Astrocyte of the hippocampus (primary cell): ENCODE measurements at regions not wholly inside any gene's neighbourhood (a gene's known extent, or its start where the extent isn't known, plus 50 kb on each side); places are given as distances from the start of the nearest gene placed in this dataset.

ENCODE experiments used
- DNase-seq: peaks from one replicate; pipeline ENCODE4 v3.0.0; 2011; ENCODE audit warnings: low read depth, low spot score

DNA sequence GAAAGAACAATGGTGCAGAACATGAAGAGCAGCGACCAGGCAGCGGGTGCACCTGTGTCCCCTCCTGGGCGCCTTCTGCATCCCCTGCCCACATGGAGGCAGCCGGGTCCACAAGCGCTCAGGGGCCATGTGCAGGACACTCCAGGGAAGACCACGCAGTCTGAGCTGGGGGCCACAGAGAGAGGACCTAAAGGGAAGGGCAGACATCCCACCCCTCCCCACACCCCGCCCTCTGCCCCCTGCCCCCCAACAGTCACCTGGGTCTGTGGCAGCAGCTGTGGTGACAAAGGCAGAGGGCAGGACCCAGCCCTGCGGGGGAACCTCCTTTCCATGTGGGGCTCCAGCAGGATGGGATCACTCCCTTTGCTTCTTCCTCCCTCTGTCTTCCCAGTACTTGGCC lies 805.7 kb downstream of the CDH9 start:
- DNase-seq = no peak

GRCh38 chr5:26231316-26231715 lies 807.1 kb downstream of the CDH9 start:
- no peak for DNase-seq

DNA sequence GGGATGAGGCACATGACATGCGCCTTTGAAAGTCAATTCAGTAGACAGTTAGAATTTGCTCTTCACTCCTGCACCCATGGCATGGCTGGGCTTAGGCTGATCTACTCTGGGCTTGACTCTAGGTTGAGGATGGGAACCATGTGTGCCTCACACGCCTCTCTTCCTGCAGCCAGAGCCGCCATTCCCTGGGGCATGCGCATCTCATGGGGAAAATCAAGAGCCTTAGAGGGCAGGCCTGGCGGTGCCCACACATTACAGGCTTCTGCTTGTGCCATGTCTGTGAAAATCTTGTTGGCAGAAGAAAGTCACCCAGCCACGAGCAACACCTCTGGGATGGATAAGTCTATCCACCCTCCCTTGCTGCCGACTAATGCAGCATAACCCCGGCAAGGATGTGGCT lies 808.5 kb downstream of the CDH9 start:
- DNase-seq = no peak

DNA sequence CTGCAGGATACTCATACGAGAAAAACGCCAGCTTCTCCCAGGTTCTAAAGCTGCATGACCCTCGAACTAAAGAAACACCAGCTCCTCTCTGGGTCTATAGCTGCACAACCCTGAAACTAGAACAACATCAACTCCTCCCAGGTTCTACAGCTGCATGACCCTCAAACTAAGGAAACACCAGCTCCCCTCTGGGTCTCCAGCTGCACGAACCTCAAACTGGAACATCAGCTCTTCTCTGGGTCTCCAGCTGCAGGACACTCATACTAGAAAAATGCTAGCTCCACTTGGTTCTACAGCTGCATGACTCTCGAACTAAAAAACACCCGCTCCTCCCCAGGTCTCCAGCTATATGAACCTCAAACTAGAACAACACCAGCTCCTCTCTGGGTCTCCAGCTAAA lies 811.1 kb downstream of the CDH9 start:
- no peak for DNase-seq

GRCh38 chr5:26205121-26205520 lies 833.3 kb downstream of the CDH9 start:
- DNase-seq = no peak

DNA sequence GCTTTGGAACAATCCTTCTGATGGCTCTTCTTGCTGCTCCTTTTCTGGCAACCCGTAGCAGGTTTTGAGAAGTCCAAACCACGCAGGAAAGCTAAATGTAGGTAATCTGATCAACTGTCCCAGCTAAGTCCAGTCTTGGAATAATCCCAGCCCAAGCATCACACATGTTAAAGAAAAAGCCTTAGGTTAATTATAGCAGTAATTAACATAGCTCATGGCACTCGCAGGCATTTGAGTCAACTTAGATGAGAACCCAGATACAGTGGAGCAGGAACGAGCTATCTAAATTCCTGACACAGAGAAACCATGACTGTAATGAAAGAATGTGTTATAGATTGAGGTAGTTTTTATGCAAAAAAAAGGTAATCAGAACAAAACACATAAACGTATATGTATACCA lies 844.8 kb downstream of the CDH9 start:
- no peak for DNase-seq

DNA sequence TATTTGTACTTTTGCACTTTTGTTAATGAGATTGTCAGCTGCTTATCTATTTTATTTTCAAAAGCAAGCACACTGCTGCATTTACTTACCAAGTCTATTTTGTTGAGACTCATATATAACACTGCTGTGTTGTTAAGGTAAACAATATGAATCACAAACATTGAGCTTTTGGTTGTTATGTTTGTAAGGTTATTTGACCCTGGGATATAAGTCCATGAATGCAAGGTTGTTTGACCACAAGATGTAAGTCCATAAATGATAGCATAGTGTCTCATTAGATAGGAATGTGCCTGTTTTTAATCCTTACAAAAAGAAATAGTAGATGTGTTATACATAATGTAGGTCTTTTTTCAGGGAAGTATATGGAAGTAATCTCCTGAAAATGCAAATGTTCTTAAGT lies 845.9 kb downstream of the CDH9 start:
- DNase-seq = peak; percentile 1

- no peak for DNase-seq
Observed at GRCh38 chr5:26181582-26181981, 856.8 kb downstream of the CDH9 start.

DNA sequence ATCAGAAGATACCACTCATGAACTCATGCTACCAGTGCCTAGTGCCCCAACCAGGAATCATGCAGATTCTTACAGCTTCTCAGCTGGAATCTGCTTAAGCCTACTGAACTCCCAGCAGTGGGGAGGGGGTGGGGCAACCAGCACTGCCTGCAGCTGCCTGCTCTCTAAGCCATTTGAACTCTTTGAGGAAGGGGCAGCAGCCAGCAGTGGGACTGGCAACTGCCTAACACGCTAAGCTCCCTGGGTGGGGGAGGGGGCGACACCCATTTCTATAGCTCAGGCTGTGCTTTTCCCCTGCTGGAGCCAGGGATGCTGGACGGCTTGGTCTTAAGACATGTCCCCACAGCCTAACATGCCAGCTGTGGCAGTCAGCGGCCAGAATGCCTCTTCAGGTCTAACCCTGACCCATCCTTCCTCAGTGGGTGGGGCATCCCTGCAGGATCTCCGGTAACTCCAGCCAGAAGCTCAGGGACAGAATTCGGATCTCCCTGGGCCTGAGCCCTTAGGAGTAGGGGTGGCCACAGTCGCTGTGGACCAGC lies 889.7 kb downstream of the CDH9 start:
- DNase-seq = no peak

- no peak for DNase-seq
Observed at GRCh38 chr5:26143259-26143658, 895.1 kb downstream of the CDH9 start.

DNA sequence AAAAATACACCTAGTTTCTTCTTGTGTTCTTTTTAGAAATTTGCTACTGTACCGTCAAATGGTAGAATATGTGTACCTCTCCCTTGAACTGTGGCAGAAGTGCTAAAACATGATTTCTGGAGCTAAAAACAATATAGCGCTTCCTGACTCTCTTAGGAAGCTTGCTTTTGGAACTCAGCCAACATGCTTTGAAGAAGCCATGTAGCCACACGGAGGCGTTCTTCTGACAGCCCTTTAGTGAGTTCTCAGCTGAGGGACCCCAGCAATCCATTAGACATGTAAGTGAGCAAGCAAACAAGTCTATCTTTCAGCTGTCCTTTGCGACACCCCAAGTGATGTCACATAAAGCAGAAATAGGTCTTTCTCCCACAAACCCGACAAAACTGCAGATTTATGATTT lies 917.0 kb downstream of the CDH9 start:
- DNase-seq = no peak

DNA sequence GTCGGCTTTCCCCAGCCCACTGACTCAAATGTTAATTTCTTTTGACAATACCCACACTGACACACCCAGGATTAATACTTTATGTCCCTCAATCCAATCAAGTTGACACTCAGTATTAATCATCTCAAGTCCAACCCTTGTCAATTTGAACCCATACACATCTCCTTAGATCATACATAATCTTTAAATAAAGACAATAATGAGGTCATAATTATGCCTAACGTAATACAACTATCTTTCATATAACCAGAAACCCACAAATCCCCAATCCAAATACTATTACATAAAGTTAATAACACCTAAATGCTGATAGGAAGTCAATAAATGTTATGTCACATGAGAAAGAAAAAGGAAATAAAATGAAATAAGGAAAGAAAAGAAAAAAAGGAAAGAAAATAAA lies 934.2 kb downstream of the CDH9 start:
- DNase-seq = no peak

- DNase-seq = no peak
Observed at GRCh38 chr5:26060212-26060611, 978.2 kb downstream of the CDH9 start.

DNA sequence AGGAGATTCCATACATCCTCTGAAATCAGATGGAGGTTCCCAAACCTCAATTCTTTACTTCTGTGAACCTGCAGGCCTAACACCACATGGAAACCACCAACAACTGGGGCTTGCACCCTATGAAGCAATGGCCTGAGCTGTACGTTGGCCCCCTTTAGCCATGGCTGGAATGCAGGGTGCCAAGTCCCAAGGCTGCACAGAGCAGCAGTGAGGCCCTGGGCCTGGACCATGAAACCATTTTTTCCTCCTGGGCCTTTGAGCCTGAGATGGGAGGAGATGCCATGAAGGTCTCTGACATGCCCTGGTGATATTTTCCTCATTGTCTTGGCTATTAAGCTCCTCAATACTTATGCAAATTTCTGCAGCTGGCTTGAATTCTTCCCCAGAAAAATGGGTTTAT lies 983.8 kb downstream of the CDH9 start:
- no peak for DNase-seq

DNA sequence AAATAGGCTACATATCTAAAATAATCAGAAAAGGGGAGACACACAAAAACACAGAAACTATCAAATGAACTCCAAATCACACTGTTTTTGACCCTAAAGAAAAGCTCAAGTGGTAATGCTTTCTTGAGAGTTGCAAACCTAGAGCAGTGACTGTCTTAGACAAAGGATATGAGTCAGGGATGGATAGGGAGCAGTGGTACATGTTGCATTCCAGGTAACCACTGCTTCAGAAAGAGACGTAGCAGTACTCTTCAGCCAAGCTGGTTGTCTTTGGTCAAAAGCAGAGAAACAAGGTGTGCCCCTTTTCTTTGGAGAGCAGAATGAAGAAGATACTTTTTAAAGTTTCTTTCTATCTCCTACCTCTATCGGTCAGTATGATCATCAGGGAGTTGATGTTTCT lies 1003.6 kb downstream of the CDH9 start:
- no peak for DNase-seq

DNA sequence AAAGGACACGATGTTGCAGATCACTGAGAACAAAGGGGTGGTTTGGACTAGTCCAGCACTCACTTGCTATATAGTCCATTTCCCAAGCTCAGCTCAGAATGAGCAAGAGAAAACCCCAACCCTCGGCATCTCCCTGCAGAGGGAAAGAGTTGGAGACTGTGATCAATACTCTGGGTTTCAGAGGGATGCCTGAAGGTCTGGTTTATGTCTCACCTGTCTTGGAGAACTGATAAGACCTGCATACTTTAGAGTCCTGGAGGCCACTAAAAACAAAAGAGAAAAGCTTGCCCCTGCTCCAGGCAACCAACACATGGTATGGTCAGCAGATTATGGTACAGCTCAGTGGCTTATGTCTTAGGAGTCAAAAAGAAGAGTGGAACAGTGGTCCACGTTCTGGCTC lies 1006.9 kb downstream of the CDH9 start:
- DNase-seq = no peak

DNA sequence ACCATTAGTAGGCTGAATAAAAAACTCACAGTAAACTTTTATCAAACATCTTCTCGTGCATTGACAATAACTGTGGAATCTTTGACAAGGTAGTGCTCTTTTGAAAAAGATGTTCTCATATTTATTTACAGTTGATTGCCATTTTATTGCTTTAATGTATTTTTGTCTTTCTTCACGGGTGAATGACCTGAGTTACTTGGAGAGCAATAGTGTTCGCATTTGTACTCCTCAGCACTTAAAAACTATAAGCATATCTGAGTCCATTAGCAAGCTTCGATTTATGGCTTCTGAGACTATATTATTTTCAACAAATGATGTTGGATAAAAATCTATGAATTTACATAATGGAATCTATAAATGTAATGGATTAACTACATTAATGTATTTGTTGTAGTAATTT lies 1012.3 kb downstream of the CDH9 start:
- no peak for DNase-seq

DNA sequence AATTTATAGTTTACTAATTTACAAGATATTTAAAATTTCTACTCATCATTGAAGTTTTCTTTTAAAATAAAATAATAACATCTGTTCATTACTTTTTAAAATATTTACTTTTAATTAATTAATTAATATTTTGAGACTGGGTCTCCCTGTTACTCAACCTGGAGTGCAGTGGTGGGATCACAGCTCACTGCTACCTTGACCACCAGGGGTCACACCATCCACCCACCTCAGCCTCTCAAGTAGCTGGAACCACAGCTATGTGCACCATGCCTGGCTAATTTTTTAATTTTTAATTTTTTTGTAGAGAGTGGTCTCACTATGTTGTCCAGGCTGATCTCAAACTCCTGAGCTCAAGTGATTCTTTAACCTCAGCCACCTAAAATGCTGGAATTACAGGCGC lies 1013.6 kb downstream of the CDH9 start:
- no peak for DNase-seq

- no peak for DNase-seq
Observed at GRCh38 chr5:26023361-26023760, 1015.0 kb downstream of the CDH9 start.

DNA sequence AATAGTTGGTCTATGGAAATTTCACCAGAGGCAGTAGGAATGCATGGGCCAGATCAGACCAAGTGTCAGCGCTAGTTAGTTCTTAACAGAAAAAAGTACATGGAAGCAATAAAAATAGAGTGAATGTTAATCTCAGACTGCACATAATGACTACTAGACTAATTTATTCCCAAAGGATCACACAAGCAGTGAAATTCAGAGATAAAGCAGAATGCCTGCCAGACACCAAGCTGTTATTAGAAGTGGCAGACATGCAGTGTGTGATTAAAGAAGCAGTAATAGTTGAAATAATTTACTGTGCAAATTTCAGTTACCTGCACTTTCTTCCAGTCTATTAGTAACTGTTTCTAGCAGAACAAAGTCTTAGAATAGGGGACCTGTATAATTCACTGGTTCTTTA lies 1024.2 kb downstream of the CDH9 start:
- no peak for DNase-seq

GRCh38 chr5:26012078-26012477 lies 1026.3 kb downstream of the CDH9 start:
- no peak for DNase-seq

- DNase-seq = peak; percentile 0
Observed at GRCh38 chr5:26009742-26010141, 1028.6 kb downstream of the CDH9 start.

GRCh38 chr5:26003966-26004365 lies 1034.4 kb downstream of the CDH9 start:
- no peak for DNase-seq

GRCh38 chr5:25995209-25995608 lies 1043.2 kb downstream of the CDH9 start:
- no peak for DNase-seq

GRCh38 chr5:25993701-25994100 lies 1044.7 kb downstream of the CDH9 start:
- DNase-seq = no peak
